ENCODE measurements at regions not wholly inside any gene's neighbourhood (a gene's known extent, or its start where the extent isn't known, plus 50 kb on each side); places are given as distances from the start of the nearest gene placed in this dataset.

DNA sequence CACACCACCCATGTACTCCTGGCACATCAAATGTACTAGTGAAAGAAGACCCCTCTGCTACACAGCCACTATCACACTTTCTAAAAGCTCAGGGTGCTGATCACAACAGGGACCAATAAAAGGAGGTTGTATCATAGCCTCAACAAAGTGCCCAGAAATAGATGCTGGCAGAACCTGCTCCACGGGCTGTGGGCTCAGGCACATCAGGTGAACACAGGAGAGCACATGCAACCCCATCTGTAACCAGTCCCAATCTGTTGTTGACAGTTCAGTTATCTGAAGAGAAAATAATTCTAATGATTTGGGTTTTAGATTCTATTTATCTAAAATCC, 282.6 kb upstream of the HSFY2 start:
- H3K4me1 ChIP-seq (ENCODE audit: control insufficient read depth, insufficient read depth, low read length), result no peaks in the 10 kb centered on the region
- Mint-ChIP-seq H3K36me3 (no peaks in the 10 kb centered on the region), H3K4me3 (no peak overlapping the region), H3K9me3 (no peaks in the 10 kb centered on the region), H3K27ac (no peak overlapping the region), H3K27me3 (ENCODE audit: low read depth in 2 of 2) (no peaks in the 10 kb centered on the region), H3K4me1 (no peaks in the 10 kb centered on the region)
- 80% methylated on average over 1 of the region's 1 CpG for WGBS (ENCODE audit: insufficient coverage)
- H3K9me3 ChIP-seq (ENCODE audit: control insufficient read depth, insufficient read depth, low read length), result no peaks in the 10 kb centered on the region
- H3K4me3 ChIP-seq (ENCODE audit: low read length), result no peak overlapping the region
- H3K27ac ChIP-seq (ENCODE audit: low read length), result no peak overlapping the region
- no peaks in the 10 kb centered on the region for H3K27me3 ChIP-seq (ENCODE audit: control insufficient read depth, insufficient read depth, low read length)
- ATAC-seq (no peak), DNase-seq (no peak)
- no peak for TF ChIP-seq CTCF (IDR thresholded peaks at IDR 0.05)
- no peaks in the 10 kb centered on the region for H3K36me3 ChIP-seq (ENCODE audit: control insufficient read depth, insufficient read depth, low read length)
- intact Hi-C loops (cut with micrococcal nuclease), result no loop called here

GRCh38 chrY:19055232-19056137, 281.9 kb upstream of the HSFY2 start:
- ATAC-seq (no peak), DNase-seq (no peak)
- H3K36me3 Mint-ChIP-seq, result no peaks in the 10 kb centered on the region
- no peaks in the 10 kb centered on the region for H3K4me1 ChIP-seq (ENCODE audit: control insufficient read depth, insufficient read depth, low read length)
- H3K4me3 ChIP-seq (ENCODE audit: low read length), result no peak overlapping the region
- no peaks in the 10 kb centered on the region for H3K36me3 ChIP-seq (ENCODE audit: control insufficient read depth, insufficient read depth, low read length)
- WGBS (ENCODE audit: insufficient coverage), result 90% methylated on average over 5 of the region's 5 CpGs
- no peaks in the 10 kb centered on the region for H3K27me3 ChIP-seq (ENCODE audit: control insufficient read depth, insufficient read depth, low read length)
- H3K27ac Mint-ChIP-seq, result no peak overlapping the region
- no peaks in the 10 kb centered on the region for H3K9me3 Mint-ChIP-seq
- H3K27me3 Mint-ChIP-seq (ENCODE audit: low read depth in 2 of 2), result no peaks in the 10 kb centered on the region
- H3K4me1 Mint-ChIP-seq, result no peaks in the 10 kb centered on the region
- H3K27ac ChIP-seq (ENCODE audit: low read length), result no peak overlapping the region
- no peak for TF ChIP-seq CTCF (IDR thresholded peaks at IDR 0.05)
- no peaks in the 10 kb centered on the region for H3K9me3 ChIP-seq (ENCODE audit: control insufficient read depth, insufficient read depth, low read length)
- no peak overlapping the region for H3K4me3 Mint-ChIP-seq
- intact Hi-C loops (cut with micrococcal nuclease), result no loop called here

GRCh38 chrY:19053806-19054205, 280.3 kb upstream of the HSFY2 start:
- Histone ChIP-seq H3K36me3 (ENCODE audit: control insufficient read depth, insufficient read depth, low read length) (no peaks in the 10 kb centered on the region), H3K9me3 (ENCODE audit: control insufficient read depth, insufficient read depth, low read length) (no peaks in the 10 kb centered on the region), H3K27me3 (ENCODE audit: control insufficient read depth, insufficient read depth, low read length) (no peaks in the 10 kb centered on the region), H3K4me1 (ENCODE audit: control insufficient read depth, insufficient read depth, low read length) (no peaks in the 10 kb centered on the region), H3K27ac (ENCODE audit: low read length) (no peak overlapping the region), H3K4me3 (ENCODE audit: low read length) (no peak overlapping the region)
- intact Hi-C loops (cut with micrococcal nuclease), result no loop called here
- 97% methylated on average over 4 of the region's 5 CpGs for WGBS (ENCODE audit: insufficient coverage)
- no peaks in the 10 kb centered on the region for H3K36me3 Mint-ChIP-seq
- no peaks in the 10 kb centered on the region for H3K9me3 Mint-ChIP-seq
- H3K4me1 Mint-ChIP-seq, result peaks cover 0 to under 1% of the 10 kb centered on the region in 2 donors
- no peak overlapping the region for H3K27ac Mint-ChIP-seq
- no peak overlapping the region for H3K4me3 Mint-ChIP-seq
- TF ChIP-seq CTCF (IDR thresholded peaks at IDR 0.05), result no peak
- no peak for ATAC-seq
- H3K27me3 Mint-ChIP-seq (ENCODE audit: low read depth in 2 of 2), result no peaks in the 10 kb centered on the region
- DNase-seq, result no peak

DNA sequence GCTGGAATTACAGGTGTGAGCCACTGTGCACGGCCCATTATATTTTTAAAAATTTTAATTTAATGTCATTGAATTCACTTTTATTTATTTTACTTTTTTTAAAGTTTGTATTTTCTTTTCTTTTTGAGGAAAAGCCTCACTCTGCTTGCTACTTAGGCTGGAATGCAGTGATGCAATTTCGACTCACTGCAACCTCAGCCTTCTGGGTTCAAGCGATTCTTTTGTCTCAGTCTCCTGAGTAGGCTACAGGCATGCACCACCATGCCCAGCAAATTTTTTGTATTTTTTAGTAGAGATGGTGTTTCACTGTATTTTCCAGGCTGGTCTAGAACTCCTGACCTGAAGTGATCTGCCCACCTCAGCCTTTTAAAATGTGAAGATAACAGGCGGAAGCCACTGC, 277.5 kb upstream of the HSFY2 start:
- no peaks in the 10 kb centered on the region for H3K9me3 ChIP-seq (ENCODE audit: control insufficient read depth, insufficient read depth, low read length)
- TF ChIP-seq CTCF (IDR thresholded peaks at IDR 0.05), result no peak
- no peaks in the 10 kb centered on the region for H3K36me3 Mint-ChIP-seq
- no peaks in the 10 kb centered on the region for H3K36me3 ChIP-seq (ENCODE audit: control insufficient read depth, insufficient read depth, low read length)
- peaks cover 0 to 6% of the 10 kb centered on the region in 2 donors for H3K4me1 Mint-ChIP-seq
- H3K27ac ChIP-seq (ENCODE audit: low read length), result no peak overlapping the region
- ATAC-seq, result no peak
- no peak overlapping the region for H3K27ac Mint-ChIP-seq
- 92% methylated on average over 2 of the region's 4 CpGs for WGBS (ENCODE audit: insufficient coverage)
- DNase-seq, result no peak
- no peak overlapping the region for H3K4me3 ChIP-seq (ENCODE audit: low read length)
- H3K27me3 Mint-ChIP-seq (ENCODE audit: low read depth in 2 of 2), result no peaks in the 10 kb centered on the region
- no peak overlapping the region for H3K4me3 Mint-ChIP-seq
- intact Hi-C loops (cut with micrococcal nuclease), result no loop called here
- H3K27me3 ChIP-seq (ENCODE audit: control insufficient read depth, insufficient read depth, low read length), result no peaks in the 10 kb centered on the region
- H3K4me1 ChIP-seq (ENCODE audit: control insufficient read depth, insufficient read depth, low read length), result no peaks in the 10 kb centered on the region
- H3K9me3 Mint-ChIP-seq, result no peaks in the 10 kb centered on the region
